Thyroid gland (tissue), 4 donors: ENCODE measurements at regions not wholly inside any gene's neighbourhood (a gene's known extent, or its start where the extent isn't known, plus 50 kb on each side); places are given as distances from the start of the nearest gene placed in this dataset.

Source experiments
- DNase-seq, 2 donors: peaks; one replicate each; pipeline ENCODE4 v3.0.0-alpha.2; 2019
- H3K27ac ChIP-seq, 3 donors: fragments of 200-600 bp; sonication (generic); 1 replicate in 2 of 3; 2 replicates in 1 of 3; pipeline ENCODE4 v1.5.1; 2016 to 2019; ENCODE audit warnings: mild to moderate bottlenecking in 1 of 3, moderate library complexity in 1 of 3
- H3K27me3 ChIP-seq: fragments of 200-600 bp; sonication (generic); one replicate; pipeline ENCODE4 v1.5.1; 2019
- H3K36me3 ChIP-seq, 2 donors: fragments of 200-600 bp; sonication (generic); one replicate each; pipeline ENCODE4 v1.5.1; 2016 to 2019
- H3K4me1 ChIP-seq, 2 donors: fragments of 200-600 bp; sonication (generic); one replicate each; pipeline ENCODE4 v1.5.1; 2017 to 2019
- H3K4me3 ChIP-seq, 3 donors: fragments of 200-600 bp; sonication (generic); replicated peaks in 1 of 3; 1 replicate in 2 of 3; 2 replicates in 1 of 3; pipeline ENCODE4 v1.5.1; 2016; ENCODE audit warnings: mild to moderate bottlenecking in 1 of 3
- H3K9me3 ChIP-seq: fragments of 200-600 bp; sonication (generic); one replicate; pipeline ENCODE4 v1.5.1; 2017
- CTCF ChIP-seq, 6 experiments: fragments of 200-600 bp in 3 of 6; fragments of 450-650 bp in 3 of 6; sonication (generic) in 3 of 6; IDR thresholded peaks; one replicate each; pipeline ENCODE4 v1.5.1; 2016 to 2019; ENCODE audit warnings: antibody characterized with exemption in 6 of 6, mild to moderate bottlenecking in 2 of 6, inconsistent platforms in 1 of 6, moderate library complexity in 1 of 6
- POLR2A ChIP-seq, 2 donors: fragments of 450-650 bp; IDR thresholded peaks; one replicate each; pipeline ENCODE4 v1.6.1; 2017; ENCODE audit warnings: antibody characterized with exemption in 2 of 2, mild to moderate bottlenecking in 2 of 2, moderate library complexity in 1 of 2
- WGBS, 2 donors: methylation state at CpG; one replicate each; pipeline ENCODE4 v1.1.5; 2017; 5-methylcytosine and 5-hydroxymethylcytosine counted together
- intact Hi-C: fragments of 100-400 bp; cut with DNase I; formaldehyde crosslinking; loops from one replicate; pipeline ENCODE4 v1.15.1; 2023

- H3K9me3 ChIP-seq: no peaks in the 10 kb centered on the region
- intact Hi-C loops: no loop called here
- WGBS, 2 donors: 81 to 84% methylated on average over 1 of the region's 1 CpG
- no peak overlapping the region for H3K4me3 ChIP-seq
- H3K36me3 ChIP-seq: no peaks in the 10 kb centered on the region
- no peak for DNase-seq
- H3K4me1 ChIP-seq: no peaks in the 10 kb centered on the region
- H3K27me3 ChIP-seq: no peaks in the 10 kb centered on the region
- H3K27ac ChIP-seq: no peak overlapping the region
- TF ChIP-seq POLR2A (IDR thresholded peaks at IDR 0.05) (no peak), CTCF (IDR thresholded peaks at IDR 0.05) (no peak)
Observed at GRCh38 chr18:70558371-70558770, 269.5 kb downstream of the SOCS6 start.

GRCh38 chr18:70554854-70555445 lies 266.1 kb downstream of the SOCS6 start:
- Histone ChIP-seq H3K27me3 (no peaks in the 10 kb centered on the region), H3K9me3 (no peaks in the 10 kb centered on the region), H3K27ac (no peak overlapping the region), H3K4me1 (no peaks in the 10 kb centered on the region), H3K36me3 (no peaks in the 10 kb centered on the region), H3K4me3 (no peak overlapping the region)
- TF ChIP-seq CTCF (IDR thresholded peaks at IDR 0.05) (no peak), POLR2A (IDR thresholded peaks at IDR 0.05) (no peak)
- WGBS, 2 donors: 80 to 82% methylated on average over 2 of the region's 2 CpGs
- DNase-seq: no peak
- intact Hi-C loops: no loop called here

GRCh38 chr18:70553936-70554260 lies 265.1 kb downstream of the SOCS6 start:
- 70% methylated on average over 3 of the region's 3 CpGs for WGBS, 2 donors
- H3K9me3 ChIP-seq: no peaks in the 10 kb centered on the region
- TF ChIP-seq POLR2A (IDR thresholded peaks at IDR 0.05) (no peak), CTCF (IDR thresholded peaks at IDR 0.05) (no peak)
- no peak overlapping the region for H3K4me3 ChIP-seq
- no peaks in the 10 kb centered on the region for H3K36me3 ChIP-seq
- intact Hi-C loops: no loop called here
- no peak overlapping the region for H3K27ac ChIP-seq
- H3K4me1 ChIP-seq: no peaks in the 10 kb centered on the region
- H3K27me3 ChIP-seq: no peaks in the 10 kb centered on the region
- no peak for DNase-seq

GRCh38 chr18:70553245-70553935 lies 264.5 kb downstream of the SOCS6 start:
- 75 to 78% methylated on average over 10 of the region's 10 CpGs for WGBS, 2 donors
- intact Hi-C loops: no loop called here
- no peaks in the 10 kb centered on the region for H3K36me3 ChIP-seq

More at GRCh38 chr18:70553245-70553935, 264.5 kb downstream of the SOCS6 start:
- Histone ChIP-seq H3K4me1 (no peaks in the 10 kb centered on the region), H3K9me3 (no peaks in the 10 kb centered on the region), H3K4me3 (no peak overlapping the region), H3K27me3 (no peaks in the 10 kb centered on the region), H3K27ac (no peak overlapping the region)
- no peak for DNase-seq
- TF ChIP-seq CTCF (IDR thresholded peaks at IDR 0.05): no peak
- TF ChIP-seq POLR2A (IDR thresholded peaks at IDR 0.05): no peak
